Astrocyte of the hippocampus (primary cell): ENCODE measurements at regions not wholly inside any gene's neighbourhood (a gene's known extent, or its start where the extent isn't known, plus 50 kb on each side); places are given as distances from the start of the nearest gene placed in this dataset.
"Not testable (repeated sequence)": the region's sequence is repeated elsewhere in the genome, so short reads cannot be mapped to it uniquely, and the experiment has no call there.

Source experiments
- DNase-seq: peaks from one replicate; pipeline ENCODE4 v3.0.0; 2011; ENCODE audit warnings: low read depth, low spot score

DNA sequence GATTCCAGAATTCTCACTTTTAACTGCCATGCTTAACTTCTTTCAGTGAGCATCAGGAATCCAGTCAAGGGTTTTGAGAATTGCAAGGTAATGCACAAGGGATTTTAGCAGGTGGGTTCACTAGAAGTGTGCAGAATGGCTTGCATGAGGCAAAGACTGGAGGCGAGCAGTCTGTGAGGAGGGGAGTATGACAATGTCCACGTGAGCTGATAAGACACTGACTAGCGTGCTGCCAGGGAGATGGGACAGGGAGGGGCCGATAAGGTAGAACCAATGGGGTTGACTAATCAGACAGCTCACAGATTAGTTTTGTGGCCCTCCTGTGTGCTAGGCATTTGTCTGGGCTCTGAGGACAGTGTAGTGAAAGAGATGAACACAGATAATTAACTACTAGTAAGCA lies 102.0 kb upstream of the DAZL start:
- no peak for DNase-seq

DNA sequence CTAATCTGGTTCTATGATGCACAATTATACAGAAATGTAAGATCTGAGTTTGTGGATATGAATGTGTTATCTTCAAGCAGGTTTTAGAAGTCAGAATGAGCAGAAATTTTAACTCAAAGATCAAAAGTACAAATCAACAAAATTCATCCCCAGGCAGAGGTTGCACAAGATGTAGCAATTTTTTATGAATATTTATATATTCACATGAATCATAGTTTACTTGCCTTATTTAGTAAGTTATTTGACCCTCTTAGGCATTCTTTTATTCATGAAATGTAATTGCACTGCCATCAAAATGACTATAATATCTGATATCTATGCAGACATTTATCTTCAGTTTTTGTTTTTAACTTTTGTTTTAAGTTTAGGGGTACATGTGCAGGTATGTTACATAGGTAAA lies 103.1 kb upstream of the DAZL start:
- DNase-seq: no peak

DNA sequence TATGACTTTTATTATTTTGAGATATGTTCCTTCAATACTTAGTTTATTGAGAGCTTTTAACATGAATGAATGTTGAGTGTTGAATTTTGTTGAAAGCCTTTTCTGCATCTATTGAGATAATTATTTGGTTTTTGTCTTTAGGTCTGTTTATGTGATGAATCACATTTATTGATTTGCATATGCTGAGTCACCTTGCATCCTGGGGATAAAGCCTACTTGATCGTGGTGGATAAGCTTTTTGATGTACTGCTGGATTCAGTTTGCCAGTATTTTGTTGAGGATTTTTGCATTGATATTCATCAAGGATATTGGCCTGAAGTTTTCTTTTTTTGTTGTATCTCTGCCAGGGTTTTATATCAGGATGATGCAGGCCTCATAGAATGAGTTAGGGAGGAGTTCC lies 106.5 kb upstream of the DAZL start:
- DNase-seq: not testable (repeated sequence)

DNA sequence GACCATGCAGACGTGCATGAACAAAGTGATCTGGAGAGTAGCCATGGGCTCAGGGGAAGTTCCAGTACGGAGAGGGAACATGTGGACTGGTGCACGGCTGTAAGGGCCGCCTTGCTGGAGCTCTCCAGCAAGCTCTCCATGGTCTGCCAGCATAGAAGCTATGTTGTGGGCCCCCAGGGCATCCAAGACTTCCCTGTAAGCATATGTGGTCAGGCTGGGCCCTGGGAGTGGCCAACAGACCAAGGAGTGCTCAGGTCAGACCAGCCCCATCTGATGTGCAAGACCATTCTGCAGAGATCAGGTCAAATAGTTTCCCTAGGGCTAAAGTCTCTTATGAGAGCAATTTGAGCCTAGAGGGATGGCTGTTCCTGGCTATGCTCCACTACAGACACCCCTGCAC lies 110.1 kb upstream of the DAZL start:
- DNase-seq: no peak

DNA sequence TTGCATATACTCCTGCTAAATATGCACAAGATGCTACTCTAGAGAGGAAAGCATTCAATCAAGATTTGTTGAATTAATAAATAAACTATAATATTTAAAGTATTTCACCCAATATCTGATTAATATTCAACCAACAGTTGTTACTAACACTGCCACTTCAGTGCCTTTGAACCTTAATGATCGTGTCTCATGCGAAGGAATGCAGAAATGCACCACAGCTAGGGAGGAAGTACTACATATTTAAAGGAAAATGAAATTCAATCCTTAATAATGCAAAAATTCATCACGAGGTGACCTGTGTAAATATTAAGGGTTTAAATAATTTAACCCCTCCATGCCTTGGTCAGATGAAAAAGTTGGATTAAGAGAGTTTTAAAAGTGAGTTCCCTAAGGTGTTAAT lies 114.2 kb upstream of the DAZL start:
- no peak for DNase-seq

DNA sequence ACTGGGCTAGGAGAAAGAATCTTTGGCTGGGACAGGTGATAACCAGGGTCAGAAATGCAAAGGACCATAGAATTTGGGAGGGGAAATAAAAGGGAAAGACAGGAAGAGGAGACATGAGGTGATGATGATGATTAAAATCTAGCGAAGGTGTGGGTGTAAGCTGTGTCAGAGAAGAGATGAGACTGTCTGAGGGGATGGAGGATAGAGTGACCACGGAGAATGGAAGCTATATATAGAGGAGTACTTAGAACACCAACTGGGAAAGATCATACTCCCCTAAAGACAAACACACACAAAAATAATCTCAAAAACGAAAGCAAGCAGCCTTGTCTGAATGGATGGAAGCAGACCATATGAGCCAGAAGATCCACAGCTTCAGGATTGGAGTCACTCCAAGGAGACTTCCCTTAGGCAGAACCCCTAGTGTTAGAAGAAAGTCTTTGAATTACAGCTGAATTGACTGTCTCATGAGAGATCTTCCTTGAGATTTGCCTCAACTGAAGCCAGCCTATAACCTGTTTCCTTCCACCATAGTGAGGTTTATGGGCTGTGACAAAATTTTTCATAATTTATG lies 115.2 kb upstream of the DAZL start:
- no peak for DNase-seq

DNA sequence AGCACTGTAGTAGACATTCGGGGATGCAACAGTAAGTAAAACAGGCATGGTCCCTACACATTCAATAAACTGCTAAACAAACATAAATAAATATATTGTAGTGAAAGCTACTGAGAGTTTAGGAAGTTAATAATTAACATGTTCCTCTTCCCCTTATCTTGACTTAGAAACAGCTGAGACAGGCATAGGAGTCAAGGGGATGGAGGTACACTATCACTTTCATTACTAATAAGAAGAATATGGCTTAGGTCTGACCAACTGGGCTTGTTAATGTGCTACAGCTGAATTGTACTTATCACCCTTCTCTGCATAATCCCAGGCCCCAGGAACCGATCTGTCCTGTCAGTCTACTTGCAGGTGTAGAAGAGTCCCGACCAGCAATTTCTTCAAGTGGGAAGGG lies 116.3 kb upstream of the DAZL start:
- no peak for DNase-seq

DNA sequence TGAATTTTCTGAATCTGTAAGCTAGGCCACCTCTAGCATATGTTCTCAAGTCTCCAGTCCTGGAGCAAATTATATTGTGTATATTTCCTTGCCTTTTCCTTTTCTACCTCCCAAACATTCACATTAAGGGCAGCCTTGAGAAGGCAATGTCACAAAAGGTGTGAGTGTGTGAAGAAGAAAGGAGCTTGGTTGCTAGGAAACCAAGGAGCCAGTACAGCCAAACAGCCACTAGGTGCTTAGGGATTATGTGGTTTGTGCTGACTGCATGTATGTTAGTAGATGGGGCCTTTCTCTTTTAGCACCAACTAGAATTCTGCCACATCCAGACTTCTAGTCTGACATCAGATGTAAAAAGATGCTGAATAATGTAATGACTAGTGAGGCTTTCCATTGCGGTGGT lies 118.8 kb upstream of the DAZL start:
- peak; percentile 66 for DNase-seq

DNA sequence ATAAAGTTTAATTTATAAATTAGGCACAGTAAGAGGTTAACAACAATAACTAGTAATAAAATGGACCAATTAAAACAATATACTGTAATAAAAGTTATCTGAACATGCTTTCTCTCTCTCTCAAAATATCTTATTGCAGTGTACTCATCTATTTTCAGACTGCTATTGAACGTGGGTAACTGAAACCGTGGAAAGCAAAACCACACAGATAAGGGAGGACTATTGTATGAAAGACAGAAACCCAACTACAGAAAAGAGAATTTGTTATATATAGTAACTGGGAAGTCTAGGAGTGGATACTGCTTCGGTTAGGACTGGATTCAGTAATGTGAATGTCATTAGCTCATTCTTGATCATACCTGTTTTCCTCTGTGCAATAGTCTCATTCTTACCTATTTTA lies 119.3 kb upstream of the DAZL start:
- DNase-seq: peak; percentile 16

DNA sequence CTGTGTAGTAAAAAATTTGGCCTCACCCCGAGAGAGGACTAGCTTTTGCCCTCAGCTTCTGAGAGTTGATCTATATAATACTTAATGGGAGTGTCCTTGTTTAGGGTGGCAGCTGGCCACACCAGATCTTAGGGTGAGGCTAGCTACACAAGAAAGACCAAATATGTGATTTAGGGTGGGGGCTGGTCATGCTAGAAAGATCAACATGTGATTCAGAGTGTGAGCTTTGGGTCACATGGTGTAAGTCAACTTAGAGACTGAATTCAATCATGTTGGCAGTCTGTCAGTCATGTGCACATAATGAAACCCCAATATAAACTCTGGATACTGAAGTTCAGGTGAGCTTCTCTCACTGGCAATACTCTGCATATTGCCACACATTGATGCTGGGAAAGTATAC lies 120.7 kb upstream of the DAZL start:
- no peak for DNase-seq

DNA sequence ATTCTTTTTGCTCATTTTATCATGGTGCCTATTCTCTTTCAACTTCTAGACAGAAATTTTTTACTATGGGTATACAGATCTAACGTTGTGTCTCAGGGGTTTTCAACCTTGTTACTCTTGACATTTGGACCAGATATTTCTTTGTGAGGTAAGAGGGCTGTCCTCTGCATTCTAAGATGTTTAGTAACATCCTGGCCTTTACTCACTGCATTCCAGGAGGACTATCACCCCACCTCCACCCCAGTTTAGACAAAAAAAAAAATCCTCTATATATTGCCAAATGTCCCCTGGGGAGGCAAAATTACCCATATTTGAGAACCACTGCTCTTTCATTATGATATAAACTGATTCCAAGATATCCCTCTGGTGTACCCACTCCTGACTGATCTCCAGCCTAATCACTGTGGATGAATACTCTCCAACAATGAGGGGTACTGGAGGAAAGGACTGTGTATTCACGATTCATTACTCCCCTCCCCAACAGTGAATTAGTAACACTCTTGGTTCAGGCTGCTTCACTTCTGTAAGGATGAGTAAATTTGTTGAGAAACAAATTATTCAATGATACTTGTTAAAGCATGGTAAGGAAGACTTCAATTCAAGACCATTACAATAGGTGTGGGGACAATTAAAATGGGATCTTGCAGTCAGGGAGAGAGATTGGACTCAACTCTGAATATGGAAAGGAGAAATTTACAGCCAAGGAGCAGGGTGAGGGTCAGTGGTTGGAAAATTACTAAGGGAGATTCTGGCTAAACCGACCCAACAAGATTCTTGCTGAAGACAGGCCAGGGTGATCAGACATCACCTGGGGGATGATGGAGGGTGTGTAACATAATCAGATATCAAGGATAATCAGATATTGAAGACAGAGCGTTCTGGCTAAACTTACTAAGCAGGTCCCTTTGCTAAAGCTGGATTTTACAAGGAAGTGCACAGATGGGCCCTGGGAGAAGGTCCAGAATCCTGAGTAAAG lies 123.8 kb upstream of the DAZL start:
- peak; percentile 34 for DNase-seq

DNA sequence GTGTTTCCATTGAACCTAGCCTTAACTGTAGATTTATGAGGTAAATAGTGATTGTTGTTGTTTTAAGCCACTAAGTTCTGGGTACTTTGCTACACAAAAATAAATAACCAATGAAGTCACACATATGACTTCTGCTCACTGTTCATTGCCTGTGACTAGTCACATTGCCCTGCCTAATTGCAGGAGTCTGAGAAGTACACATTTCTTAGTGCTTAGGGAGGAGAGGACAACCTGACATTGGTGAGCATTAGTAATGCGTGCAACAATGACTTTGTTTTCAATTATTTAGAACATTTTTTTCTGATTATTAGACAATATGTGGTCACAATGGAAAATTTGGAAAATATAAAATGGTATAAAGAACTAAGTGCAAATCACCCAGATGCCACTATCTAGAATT lies 133.2 kb upstream of the DAZL start:
- no peak for DNase-seq

DNA sequence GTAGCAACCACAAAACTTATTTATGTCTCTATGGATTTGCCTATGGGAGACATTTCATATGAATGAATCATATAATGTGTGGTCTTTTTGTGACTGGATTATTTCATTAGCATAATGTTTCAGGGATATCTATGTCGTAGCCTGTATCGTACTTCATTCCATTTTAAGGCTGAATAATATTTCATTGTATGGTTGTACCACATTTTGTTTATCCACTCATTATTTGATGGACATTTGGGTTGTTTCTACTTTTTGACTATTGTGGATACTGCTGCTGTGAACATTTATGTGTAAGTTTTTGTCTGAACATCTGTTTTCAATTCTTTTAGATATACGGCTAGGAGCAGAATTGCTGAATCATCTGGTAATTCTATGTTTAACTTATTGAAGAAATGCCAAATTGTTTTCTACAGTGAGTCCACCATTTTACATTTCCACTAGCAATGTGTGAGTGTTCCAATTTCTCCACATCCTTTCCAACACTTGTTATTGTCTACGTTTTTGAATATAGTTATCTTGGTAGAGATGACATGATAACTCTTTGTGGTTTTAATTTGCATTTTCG lies 134.4 kb upstream of the DAZL start:
- DNase-seq: peak; percentile 50

DNA sequence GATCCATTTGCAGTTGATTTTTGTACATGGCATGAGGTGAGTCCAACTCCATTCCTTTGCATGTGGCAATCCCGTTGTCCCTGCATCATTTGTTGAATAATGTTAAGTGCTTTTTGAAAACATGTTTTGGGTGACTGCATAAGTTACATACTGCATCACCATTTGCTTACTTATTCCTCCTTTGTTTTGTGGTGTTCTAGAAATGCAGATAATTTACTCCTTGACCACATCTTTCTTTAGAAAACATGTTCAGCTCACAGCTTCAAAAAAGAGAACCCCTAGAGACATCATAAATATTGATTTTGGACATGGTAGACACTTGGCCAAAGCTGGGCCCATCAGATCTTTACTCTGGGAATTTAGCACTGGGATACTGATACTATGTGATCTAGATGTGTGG lies 135.3 kb upstream of the DAZL start:
- DNase-seq: peak; percentile 70

DNA sequence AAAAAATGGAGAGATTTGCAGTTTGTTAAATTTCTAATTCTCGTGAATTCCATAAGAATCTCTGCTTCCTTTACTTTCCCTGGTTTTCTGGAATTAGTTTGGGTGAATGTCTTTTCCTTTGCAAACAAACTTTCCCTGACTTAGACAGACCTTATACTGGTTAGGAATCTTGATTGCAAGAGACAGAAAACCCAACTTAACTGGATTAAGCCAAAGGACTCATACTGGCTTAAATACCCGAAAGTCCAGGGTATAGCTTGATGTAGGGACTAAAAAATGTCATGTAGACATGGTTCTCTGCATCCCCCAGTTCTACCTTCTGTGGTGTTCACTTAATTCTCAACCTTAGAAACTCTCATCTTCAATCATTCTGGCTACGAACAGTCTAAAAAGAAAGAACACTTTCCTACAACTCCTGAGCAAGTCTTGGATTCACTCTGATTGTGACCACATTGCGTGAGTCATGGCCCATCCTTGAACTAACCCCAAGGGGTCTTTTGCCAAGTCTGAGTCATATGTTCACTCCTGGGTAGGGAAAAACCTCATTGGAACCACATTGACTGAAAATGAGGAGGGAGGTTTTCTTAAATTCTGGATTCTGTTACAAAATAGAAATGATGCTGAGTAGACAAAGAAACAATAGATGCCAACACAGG lies 136.0 kb upstream of the DAZL start:
- DNase-seq: peak; percentile 96

DNA sequence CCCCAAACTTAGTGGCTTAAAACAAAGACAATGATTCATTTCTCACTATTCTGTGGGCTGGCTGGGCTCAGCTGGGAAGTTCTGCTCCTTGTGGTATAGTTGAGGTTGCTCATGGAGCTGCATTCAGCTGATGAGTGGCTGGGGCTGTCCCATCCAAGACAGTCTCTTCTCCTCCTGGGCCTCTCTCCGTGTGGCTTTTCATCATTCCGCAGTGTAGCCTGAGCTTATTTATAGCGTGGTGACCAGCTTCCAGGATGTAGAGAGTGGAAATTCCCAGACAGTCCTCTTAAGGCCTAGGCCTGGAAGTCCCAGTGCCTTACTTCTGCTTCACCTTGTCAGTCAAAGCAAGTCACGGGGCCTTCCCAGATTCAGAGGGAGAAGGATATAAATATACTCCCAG lies 136.7 kb upstream of the DAZL start:
- peak; percentile 80 for DNase-seq

DNA sequence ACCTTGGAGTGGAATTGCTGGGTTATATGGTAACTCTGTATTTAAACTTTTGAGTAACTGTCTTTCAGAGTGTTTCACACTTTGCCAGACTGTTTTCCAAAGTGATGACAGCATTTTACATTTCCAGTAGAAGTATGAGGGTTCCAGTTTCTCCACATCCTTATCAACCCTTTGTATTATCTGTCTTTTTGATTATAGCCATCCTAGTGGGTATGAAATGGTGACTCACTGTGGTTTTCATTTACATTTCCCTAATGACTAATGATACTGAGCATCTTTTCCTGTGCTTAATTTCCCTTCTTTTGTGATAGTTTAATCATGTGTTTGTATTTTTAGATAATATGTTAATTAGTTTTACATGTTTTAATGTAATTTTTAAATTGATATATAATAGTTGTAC lies 138.1 kb upstream of the DAZL start:
- DNase-seq: no peak

DNA sequence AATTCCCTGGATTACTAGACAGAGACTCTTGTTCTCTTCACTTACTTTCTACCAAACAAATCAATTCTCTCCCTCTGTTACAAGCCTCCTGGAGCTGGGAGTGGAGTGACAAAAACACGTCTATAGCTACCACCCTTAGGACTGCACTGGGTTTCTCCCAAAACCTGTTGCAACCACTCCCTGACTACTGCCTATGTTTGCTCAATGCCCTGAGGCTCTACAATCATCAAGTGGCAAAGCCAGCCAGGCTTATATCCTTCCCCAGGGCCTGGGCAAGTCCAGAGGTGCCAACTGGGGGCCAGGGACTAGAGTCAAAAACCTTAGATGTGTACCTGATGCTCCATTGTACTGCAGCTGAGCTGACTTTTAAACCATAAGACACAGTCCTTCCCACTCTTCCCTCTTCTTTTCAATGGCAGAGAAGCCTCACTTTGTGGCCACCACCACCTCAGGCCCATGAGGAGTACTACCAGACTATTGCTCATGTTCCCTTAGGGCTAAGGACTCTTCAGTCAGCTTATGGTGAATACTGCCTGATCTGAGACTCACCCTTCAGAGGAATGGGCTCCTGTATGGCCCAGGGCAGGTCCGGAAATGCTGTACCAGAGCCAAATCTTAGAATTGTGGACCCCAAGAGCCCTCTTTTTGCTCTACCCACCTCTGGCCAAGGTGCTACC lies 125.4 kb upstream of the PLCL2 start:
- no peak for DNase-seq

DNA sequence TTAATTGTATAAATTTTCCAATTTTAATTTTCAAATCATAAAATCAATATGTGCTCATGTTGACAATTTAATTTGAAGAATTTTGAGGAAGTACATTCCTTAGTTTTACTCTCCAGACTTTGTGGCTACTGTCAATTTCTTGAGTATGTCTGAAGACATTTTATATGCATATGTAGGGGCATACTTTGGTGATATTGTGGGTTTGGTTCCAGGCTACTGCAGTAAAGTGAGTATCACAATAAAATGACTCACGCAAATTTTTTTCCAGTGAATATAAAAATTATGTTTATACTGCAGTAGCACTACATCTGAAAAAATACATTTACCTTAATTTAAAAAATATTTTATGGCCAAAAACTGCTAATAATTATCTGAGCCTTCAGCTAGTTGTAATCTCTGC lies 123.2 kb upstream of the PLCL2 start:
- DNase-seq: no peak

DNA sequence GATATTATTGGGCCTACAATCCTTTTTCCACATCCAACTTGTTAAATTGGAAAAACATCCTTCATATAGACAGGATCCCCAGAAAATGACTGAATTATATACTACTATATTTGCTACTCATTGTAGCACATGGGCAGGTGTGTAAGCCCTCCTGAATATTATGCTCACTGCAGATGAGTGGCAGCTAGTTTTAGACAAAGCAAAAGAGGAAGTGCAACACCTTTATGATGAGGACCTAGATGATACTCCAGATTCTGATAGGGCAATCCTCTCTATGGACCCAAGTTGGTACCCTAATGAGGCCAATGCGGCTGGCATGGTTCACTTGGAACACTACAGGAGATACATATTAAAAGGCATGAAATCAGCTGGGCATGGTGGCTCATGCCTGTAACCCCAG lies 119.1 kb upstream of the PLCL2 start:
- DNase-seq: no peak

DNA sequence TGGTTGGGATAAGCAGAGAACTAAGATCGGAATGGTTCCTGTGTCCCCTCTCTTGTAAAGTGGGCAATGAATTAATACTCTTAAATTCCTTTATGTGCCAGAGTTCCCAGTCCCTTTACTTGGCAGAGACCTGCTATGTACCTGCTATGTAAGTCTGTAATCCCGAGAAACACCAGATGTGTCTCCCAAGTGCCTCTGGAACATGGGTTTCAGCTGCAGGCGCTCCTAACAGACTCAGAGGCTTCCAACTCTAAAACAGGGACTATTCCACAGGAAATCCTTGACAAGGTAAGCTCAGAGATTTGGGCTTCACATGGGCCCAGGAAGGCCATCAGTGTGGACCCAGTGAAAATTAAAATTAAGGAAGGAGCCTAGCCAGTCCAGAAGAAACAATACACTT lies 117.7 kb upstream of the PLCL2 start:
- DNase-seq: no peak

DNA sequence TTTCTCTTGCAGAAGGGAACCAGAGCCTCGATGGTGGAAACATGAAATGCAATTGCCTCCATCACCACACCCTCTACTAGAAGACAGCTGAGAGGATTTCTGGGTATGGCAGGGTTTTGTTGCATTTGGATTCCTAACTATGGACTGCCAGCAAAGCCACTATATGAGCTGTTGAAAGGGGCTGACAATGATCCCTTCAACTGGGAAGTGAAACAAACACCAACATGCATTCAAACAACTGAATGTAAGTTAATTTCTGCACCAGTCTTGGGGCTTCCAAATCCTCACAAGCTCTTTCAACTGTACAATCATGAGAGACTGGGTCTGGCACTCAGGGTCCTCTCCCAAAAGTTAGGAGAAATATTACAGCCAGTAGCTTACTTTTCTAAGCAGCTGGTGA lies 116.7 kb upstream of the PLCL2 start:
- DNase-seq: no peak
